ENCODE measurements at regions not wholly inside any gene's neighbourhood (a gene's known extent, or its start where the extent isn't known, plus 50 kb on each side); places are given as distances from the start of the nearest gene placed in this dataset.
"Not testable (repeated sequence)": the region's sequence is repeated elsewhere in the genome, so short reads cannot be mapped to it uniquely, and the experiment has no call there.

DNA sequence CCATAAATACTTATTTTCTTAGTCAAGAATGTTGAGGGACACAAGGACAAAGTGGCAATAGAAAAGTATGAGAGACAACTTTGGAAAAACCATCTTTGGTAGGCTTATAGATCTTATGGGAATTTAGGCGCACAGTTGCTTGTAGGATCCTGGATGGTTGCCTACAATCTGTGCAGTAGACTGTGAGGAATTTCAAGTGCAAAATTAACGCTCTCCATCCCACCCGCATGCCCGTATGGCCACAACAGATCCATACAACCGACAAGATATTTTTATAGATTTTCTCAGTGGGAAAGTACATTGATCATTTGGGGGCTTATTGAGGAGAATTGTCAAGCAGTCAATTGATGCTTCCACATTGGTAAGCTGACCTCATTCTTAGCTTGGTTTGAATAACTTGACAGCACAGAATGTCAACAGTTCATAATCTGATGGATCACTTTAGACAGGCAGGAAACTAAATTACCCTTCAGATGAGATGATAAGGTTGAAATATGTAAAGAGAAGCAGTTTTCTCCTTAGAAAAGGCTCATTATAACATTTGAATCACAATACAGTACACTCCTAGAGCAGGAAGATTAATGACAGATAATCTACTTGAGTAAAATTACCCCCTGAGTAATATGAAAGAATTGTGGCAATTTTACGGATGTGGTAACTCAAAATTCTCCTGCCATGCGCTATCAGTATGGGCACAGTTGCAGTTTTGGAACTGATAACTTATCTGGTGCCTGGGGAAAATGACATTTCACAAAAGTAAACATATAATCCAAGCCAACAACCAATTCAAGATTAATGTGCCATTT, 479.7 kb downstream of the KIF20B start:
- DNase-seq (ENCODE audit: low read depth in 2 of 2): no peak

DNA sequence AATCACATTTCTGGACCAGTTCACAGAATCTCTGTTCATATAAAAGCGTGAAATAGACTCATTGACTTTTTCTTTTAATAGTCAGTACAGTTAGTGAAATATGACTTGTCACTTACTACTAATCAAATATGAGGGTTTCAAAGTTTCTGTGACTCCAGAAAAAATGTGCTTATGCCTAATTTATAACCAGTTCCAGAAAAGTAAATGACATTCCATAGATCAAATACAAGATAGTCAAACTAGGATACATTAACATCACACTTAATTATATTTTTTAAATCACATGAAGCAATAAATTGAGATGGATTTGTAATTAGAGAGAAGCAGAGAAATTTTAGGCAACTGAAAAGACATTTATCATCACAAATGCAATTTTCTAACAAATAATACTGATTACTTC, 491.4 kb downstream of the KIF20B start:
- no peak for DNase-seq (ENCODE audit: low read depth in 2 of 2)

DNA sequence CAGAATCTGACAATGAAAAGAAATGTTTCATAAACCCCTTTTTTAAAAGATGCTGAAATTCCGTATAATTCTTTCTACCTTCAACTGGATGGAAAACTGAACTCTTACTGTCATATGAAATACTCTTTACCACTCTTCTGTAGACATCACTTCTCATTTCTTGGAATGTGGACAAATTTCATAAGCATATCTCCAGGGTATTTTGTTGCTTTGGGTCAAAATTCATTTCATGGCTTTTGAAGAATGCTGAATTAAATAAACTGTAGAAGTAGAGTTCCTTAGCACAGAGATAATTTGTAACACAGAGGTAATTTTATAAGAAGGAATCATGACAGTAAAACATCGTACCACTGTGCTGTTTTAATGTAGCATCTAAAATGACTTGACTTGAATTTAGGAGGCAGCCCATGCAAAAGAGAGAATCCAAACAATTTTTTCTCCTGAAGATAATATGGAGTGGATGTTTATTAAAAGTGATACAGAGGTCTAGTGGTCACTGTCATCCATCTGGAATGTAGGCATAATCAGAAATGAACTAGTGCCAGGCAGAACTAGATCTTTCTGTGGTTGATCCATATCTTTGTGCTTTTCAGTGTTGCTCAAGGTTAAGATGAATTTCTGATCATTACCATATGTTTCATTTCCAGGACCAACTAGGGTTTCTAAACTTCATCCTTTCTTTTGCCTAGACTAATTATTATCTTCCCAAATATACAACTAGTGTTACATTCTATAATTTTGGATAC, 492.0 kb downstream of the KIF20B start:
- no peak for DNase-seq (ENCODE audit: low read depth in 2 of 2)

DNA sequence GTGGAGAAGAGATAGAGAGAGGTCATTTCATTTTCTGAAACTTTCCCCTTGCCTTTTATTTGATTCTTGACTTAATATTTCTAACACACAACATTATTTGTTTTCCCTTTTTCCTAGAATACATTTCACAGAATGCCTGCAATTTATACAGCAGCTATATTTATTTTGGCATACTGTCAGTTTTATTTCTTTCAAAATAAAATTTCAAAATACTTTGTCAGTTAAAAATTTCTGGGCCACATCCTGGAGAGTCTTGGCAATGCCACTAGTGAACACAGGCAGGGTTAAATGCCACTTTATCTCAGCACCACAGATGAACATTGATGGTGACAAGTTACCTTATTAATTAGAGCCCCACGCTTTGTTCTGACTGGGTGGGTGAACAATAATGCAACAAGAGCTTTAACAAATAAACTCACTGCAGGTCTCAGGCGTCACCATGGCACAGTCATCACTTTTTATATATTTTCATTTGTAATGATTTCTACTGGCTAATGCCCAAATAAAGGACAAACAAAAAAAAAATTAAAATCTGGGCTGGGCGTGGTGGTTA, 494.0 kb downstream of the KIF20B start:
- DNase-seq (ENCODE audit: low read depth in 2 of 2): no peak

- no peak for DNase-seq (ENCODE audit: low read depth in 2 of 2)
Observed at GRCh38 chr10:90197766-90198165, 496.4 kb downstream of the KIF20B start.

- no peak for DNase-seq (ENCODE audit: low read depth in 2 of 2)
Observed at GRCh38 chr10:90199093-90199492, 497.7 kb downstream of the KIF20B start.

GRCh38 chr10:90199513-90199912, 498.1 kb downstream of the KIF20B start:
- no peak for DNase-seq (ENCODE audit: low read depth in 2 of 2)

DNA sequence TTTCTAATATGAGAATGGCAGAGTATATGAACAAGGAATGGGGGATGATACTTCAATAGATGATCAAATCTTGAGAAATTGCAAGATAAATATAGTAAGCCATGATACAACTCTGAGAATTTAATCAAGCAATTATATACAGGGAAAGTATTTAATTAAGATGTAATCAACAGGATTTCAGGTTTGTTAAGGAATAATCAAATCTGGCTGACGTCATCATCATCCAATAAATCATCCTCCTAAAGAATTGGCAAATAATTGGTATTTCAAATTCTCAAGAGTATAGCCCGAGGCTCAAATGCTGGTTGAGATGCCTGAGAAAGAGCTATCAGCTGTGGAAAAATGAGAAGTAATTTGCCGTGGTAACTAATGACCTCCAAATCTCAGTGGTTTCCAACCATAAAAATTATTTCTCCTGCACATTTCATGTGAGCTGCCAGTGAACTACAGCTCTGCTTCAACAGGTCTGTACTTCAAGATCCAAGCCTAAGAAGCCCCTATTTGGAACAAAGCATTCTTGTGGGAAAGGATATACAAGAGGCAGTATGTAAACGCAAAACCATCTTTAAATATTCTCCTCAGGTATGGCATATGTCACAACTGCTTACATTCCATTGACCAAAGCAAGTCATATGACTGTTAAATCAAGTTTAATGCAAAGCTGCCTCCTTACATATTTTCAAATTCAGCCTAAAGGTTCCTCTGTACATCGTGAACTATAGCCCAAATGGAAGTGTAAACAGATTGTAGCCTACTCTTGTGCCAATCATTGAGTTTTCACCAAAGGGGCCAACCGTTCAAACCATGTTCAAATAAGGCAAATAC, 503.0 kb downstream of the KIF20B start:
- DNase-seq (ENCODE audit: low read depth in 2 of 2): no peak

- DNase-seq (ENCODE audit: low read depth in 2 of 2): no peak
Observed at GRCh38 chr10:90204956-90205314, 503.5 kb downstream of the KIF20B start.

DNA sequence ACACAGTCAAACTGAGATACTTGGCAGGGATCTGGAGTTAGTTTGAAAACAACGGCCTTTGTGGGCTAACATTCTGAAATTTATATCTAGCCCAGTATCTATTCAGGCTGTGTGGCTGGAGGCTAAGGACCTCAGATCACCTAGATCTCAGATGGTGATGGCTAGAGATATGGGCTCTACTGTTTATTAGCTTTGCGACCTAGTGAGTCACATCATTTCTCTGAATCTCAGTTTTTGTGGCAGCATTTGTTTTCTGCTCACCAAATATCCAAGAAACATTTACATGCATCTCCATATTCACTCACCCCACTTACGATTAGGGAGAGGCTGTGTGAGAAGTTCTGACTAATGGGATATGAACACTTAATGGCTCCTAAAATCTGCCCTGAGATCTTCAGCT, 503.9 kb downstream of the KIF20B start:
- DNase-seq (ENCODE audit: low read depth in 2 of 2): no peak

DNA sequence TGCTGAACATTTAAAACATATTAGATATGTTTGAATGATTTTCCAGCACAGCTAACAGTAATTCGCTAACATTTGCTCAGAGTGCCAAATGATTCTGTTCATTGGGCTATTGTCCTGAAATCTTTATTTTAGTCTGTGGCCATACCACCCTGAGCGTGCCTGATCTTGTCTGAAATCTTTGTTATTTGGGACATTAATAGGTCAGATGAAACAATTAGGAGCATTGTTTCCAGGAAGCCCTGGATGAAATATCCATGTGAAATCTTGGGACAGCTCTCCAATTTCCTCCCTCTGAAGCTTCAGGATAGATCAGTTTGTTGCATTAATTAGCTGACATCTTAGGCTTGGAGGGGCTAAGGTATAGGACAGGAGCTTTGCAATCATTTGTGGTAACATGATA, 512.0 kb downstream of the KIF20B start:
- DNase-seq (ENCODE audit: low read depth in 2 of 2): no peak

DNA sequence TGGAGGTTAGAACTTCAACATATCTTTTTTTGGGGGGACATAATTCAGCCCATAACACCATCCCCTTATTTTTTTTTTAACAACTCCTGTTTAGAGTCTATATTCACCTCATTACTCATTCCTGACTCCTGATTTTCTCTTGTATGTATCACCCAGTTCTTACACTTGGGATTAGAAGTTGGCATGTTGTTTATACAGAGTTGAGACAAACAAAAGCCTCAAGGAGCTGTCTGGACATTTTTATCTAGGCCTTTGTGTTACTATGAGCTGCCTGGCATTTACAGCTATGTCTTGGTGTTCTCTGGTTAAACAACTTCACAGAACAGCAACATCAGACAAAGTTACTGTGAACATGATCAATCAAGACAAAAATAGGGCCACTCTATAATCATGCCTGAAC, 517.5 kb downstream of the KIF20B start:
- no peak for DNase-seq (ENCODE audit: low read depth in 2 of 2)

DNA sequence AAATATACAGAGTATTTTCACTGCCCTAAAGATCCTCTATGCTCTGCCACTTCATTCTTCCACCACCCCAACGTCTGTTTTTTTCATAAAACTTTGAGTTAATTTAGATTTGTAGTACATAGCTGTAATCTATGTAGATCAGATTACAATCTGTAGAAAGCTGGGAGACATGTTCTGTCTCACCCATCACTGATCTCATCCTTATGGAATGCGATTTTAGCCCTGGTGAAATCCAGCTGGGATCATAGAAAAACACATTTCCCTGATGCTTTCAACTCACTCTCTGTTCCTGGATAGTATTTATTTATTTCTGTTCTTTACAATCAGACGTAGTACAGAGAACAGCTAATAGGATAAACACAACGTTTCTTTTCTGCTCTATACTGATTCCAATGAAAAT, 521.0 kb downstream of the KIF20B start:
- no peak for DNase-seq (ENCODE audit: low read depth in 2 of 2)

DNA sequence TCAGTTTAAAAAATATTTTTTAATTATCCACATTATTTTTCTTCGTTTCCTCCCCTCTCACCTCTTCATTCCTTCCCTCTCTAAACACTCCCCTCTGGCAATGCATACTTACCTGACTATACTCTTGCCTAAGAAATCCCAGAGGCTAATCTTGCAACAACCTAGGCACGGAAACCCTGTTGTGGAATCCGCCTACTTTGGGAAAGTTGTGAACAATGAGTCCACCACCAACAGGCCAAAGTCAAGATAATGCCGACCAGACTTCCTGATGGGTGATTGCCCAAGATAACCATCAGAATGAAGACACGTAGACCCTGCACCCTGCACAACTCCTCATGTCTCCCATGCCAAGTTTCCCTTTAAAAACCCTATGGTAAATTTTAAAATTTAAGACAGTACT, 521.5 kb downstream of the KIF20B start:
- DNase-seq (ENCODE audit: low read depth in 2 of 2): no peak

DNA sequence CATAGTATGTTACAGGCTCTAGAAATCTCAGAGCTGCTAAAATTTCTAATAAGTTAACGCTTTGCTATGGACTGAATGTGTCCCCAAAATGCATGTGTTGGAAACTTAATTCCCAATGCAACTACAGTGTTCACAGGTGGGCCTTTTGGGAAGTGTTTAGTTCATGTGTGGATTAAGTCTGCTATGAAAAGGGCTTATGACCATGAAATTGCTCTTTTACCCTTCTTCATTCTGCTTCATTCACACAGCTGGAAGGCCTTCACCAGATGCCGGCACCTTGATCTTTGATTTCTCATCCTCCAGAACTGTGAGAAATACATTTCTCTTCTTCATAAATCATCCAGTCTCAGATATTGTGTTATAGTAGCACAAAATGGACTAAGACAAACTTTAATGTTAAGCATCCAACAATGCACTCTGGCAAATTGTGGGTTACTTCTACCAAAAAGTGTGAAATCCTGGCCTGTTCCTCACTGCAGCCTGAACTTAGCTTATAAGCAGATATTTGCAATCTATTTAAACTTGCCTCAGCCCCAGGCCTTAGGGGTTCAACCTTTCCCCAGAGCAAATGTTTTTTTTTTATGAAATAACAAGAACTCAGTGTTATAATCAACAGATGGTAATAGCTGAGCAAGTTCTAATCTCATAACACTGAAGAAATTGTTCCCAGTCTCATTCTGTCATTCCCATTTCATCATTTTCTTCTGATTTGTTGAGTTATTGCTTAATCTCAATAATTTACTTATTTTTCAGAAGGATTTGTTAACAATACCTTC, 523.6 kb downstream of the KIF20B start:
- no peak for DNase-seq (ENCODE audit: low read depth in 2 of 2)

GRCh38 chr10:90226517-90226916, 525.1 kb downstream of the KIF20B start:
- DNase-seq (ENCODE audit: low read depth in 2 of 2): no peak

DNA sequence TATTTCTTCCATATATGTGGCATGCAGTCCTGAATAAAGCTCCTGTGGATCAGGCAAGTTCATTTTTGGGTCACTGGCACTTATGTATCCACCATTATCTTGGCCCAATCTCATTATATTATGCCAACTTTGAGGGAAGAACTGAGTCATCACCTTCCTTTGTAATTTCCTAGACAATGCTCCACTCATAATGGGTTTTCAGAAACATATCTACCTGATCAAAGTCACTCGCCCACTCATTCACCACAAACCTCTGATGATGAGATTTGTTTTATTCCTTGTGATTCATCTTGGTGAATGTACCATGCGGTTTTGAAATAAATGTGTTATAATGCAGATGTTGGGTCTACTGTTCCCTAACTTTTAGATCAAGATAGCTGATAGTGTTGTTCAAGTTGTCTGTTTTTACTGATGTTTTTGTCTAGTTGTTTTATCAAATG, 525.8 kb downstream of the KIF20B start:
- DNase-seq (ENCODE audit: low read depth in 2 of 2): no peak

DNA sequence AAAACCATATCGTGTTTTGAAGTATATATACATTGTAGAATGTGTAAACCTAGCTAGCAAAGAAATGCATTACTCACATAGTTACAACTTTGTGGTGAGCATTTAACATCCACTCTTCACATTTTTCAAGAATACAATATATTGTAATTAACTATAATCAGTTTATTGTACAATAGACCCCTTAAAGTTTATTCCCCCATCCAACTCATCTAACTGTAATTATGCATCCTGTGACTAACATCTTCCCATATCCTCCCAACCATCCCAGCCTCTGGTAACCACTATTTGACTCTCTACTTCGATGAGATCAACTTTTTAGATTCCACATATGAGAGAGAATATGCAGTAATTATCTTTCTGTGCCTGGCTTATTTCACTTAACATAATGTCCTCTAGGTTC, 526.4 kb downstream of the KIF20B start:
- DNase-seq (ENCODE audit: low read depth in 2 of 2): no peak

- no peak for DNase-seq (ENCODE audit: low read depth in 2 of 2)
Observed at GRCh38 chr10:90229486-90229885, 528.1 kb downstream of the KIF20B start.

- DNase-seq (ENCODE audit: low read depth in 2 of 2): not testable (repeated sequence)
Observed at GRCh38 chr10:90233805-90234204, 532.4 kb downstream of the KIF20B start.

DNA sequence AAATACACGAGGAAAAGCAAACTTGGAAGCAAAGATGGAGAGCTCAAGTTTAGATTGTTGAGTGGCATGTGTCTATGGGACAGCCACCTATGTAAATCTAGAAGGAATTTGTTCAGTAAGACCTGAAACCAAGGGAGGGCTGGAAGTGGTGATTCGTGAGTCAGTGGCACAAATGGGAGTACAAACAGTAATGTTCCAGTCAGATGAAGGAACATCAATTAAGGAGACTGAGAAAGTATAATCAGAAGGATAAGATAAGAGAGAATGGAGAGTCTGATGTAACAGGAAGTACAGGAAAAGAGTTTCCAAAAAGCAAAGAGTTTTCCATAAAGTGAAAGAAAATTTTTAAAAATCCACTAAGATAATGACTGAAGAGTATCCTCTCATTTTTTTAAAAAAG, 544.2 kb downstream of the KIF20B start:
- DNase-seq (ENCODE audit: low read depth in 2 of 2): no peak
